22Rv1 (cell line): ENCODE measurements at regions not wholly inside any gene's neighbourhood (a gene's known extent, or its start where the extent isn't known, plus 50 kb on each side); places are given as distances from the start of the nearest gene placed in this dataset.

Source experiments
- ZFX ChIP-seq: fragments of 450-650 bp; IDR thresholded peaks from 2 replicates; pipeline ENCODE4 v1.6.1; 2017; ENCODE audit warnings: antibody characterized with exemption, borderline replicate concordance
- TF ChIP-seq, protein P1 (sequence below): fragments of 450-650 bp; IDR thresholded peaks from 2 replicates; pipeline ENCODE4 v1.5.1; 2017; ENCODE audit warnings: mild to moderate bottlenecking

DNA sequence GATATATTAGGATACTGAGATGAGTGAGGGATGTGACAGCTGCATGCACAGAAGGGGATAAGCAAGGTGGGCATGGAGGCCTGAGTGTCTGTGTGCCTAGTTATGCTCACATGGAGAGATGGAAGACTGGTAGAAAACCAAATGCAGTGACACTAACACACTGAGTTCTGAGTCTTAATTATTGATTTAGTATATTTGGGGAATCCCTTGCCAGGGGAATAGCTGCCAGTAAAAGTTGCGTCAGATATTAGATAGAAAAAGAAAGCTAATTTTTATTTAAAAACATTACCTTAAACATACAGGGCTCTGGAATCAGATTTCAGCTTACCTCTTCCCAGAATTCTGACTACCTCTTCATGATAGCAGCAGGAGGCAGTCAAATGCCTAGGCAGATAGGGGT, 620.5 kb downstream of the METTL15 start:
- TF ChIP-seq, protein P1, sequence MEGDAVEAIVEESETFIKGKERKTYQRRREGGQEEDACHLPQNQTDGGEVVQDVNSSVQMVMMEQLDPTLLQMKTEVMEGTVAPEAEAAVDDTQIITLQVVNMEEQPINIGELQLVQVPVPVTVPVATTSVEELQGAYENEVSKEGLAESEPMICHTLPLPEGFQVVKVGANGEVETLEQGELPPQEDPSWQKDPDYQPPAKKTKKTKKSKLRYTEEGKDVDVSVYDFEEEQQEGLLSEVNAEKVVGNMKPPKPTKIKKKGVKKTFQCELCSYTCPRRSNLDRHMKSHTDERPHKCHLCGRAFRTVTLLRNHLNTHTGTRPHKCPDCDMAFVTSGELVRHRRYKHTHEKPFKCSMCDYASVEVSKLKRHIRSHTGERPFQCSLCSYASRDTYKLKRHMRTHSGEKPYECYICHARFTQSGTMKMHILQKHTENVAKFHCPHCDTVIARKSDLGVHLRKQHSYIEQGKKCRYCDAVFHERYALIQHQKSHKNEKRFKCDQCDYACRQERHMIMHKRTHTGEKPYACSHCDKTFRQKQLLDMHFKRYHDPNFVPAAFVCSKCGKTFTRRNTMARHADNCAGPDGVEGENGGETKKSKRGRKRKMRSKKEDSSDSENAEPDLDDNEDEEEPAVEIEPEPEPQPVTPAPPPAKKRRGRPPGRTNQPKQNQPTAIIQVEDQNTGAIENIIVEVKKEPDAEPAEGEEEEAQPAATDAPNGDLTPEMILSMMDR: no peak
- no peak for TF ChIP-seq ZFX
